Activated CD4-positive, alpha-beta T cell treated with anti-CD3 and anti-CD28 coated beads, Interleukin-2, amount 50 U/mL, for 1 hour (primary cell): ENCODE measurements at regions not wholly inside any gene's neighbourhood (a gene's known extent, or its start where the extent isn't known, plus 50 kb on each side); places are given as distances from the start of the nearest gene placed in this dataset.
"Not testable (repeated sequence)": the region's sequence is repeated elsewhere in the genome, so short reads cannot be mapped to it uniquely, and the experiment has no call there.

Source experiments
- DNase-seq: peaks from one replicate; pipeline ENCODE4 v3.0.0-alpha.2; 2020

DNA sequence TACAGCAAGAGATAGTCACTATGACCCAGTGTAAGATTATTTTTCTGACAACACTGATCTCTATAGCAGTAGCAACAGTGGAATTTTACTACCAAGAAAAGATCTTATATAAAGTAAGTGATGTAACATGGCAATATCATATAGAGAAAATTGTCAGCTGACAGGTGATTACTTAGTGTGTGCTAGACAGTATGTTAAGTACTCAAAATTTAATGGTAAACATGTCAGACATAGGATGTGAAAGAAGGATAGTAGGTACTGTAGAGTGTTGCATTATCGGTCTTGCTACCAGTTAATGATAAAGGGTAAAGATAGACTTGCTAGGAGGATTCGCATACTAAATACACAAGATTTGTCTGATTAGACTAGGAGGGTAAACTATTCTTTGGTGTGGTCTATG is 247.4 kb downstream of the CYLC2 start:
- DNase-seq: no peak

DNA sequence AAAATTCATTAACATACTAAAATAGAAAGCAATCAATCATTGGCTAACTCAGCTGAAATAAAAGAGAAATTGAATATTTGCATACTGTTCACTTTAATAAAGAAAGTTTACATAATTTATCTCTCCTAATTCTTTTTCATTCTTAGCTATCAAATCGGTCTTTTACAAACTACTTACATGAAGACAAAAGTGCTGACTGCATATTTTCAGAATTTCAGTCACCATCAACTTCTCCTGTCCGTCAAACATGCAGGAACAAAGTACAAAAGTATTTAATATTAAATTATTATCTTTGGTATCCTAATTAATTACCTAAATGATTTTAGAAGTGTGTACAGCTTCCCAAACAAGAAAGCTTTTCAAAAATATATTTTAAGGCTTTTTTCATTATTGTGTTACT is 248.4 kb downstream of the CYLC2 start:
- DNase-seq: no peak

DNA sequence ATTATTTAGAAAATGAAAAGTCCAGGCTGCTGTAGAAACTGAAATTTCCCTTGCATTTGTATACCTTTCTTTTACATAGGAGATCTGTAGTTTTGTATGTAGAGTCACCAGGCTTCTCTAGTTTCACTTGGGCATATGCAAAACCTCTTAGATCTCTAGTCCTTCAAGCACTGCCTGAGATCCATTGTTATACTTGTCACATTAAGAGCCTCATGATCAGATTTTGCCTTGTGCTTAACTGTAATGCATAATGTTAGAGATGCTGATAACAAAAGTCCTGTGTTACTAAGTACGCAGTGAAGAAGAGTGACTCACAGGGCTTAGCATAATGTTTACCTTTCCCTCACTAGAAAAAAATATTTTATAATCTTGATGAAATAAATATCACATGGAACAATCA is 250.2 kb downstream of the CYLC2 start:
- no peak for DNase-seq

DNA sequence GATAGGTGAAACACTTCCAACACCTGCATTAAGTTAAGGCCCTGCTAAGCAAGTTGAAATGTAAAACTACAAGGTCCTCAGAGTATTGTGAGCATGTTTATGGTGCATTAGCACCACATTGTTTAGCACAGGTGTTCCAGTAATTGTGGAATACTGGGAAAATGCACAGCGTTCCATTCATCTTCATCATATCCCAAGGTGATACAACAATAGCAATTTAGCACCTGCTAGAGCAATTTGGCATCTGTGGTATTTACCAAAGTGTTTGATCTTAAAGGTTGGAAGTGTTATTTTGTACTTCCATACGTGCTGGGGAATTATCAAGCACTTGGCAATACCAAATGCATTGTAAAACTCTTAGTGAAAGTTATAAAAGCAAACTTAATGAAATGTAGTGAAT is 266.8 kb downstream of the CYLC2 start:
- DNase-seq: no peak

DNA sequence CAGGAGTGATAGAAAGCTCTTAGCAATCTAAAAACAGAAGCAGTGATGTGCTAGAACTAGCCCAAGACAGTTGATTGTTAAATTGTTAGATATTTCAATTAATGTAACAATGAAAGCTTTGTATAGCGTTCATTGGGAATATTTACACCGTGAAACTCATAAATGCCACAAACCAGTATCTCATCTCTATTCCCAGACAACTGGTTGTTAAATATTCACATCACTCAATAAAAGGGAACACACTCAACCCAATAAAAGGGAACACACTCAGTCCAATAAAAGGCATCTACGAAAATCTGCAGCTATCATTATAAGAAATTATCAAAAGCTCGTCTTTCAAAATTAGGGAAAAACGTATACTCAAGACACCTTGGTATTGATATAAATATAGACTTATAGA is 270.9 kb downstream of the CYLC2 start:
- no peak for DNase-seq

DNA sequence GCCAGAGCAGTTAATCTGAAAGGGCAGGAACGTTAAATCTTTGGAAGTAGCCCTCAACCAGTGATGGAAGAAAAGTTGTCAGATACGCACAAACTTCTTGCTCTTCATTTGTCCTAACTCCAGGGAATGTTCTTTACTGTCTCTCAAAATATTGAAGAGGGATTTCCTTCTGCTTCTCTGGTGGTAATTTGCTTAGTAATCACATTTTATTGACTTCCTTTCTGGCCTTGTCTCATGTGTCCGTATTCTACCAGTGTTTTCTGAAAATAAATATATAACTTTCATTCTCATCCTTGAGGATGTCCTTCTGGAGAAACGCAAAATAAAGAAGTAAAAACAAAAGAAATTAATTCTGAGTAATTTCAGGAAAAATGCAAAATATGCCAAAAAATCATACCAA is 282.1 kb downstream of the CYLC2 start:
- no peak for DNase-seq

DNA sequence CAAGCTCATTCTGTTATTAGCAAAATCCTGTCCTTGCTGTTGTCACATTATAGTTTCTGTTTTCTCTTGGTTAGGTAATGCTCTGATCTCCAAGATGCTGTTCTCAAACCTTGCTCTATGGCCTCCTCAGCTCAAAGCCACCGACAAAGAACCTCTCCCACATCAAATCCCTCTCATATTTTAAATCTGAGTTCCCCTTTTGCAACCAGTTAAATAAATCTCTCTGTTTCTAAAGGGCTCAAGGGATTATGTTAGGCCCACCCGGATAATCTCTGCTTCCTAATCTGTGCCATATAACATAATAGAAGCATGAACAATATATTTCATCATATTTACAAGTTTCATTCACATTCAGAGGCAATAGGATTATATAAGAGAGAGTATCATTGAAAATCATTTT is 286.0 kb downstream of the CYLC2 start:
- no peak for DNase-seq

DNA sequence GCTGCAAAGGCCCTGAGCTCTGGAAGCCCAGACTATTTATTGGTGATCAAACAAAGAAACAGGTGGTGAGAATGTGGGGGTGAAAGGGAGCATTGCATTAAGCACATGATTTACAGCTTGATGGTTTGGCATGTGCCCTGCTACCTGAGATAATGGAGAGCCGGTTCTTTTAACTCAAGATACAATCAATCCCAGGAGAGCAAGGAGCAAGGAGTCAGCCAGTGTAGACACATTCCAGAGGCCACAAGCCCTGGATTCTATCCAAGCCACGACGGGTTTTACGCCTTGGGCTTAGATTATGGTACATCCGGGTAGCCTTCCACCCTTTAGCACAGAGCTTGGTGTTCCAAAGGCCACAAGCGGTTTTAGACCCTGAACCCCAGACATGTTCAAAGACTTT is 292.2 kb downstream of the CYLC2 start:
- DNase-seq: no peak

DNA sequence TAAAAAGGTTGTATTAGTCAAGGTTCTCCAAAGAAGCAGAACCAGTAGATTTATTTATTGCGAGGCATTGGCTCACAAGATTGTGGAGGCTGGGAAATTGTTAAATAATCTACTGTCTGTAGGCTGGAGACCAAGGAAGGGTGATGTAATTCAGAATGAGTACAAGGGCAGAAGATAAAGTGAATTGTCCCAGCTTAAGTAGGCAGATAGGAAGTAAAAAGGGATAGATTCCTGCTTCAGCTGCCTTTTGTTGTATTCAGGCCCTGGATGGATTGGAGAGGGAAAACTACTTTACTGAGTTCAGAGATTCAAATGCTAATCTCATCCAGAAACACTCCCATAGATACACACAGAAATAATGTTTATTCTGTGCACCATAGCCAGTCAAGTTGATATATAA is 301.1 kb downstream of the CYLC2 start:
- DNase-seq: no peak

DNA sequence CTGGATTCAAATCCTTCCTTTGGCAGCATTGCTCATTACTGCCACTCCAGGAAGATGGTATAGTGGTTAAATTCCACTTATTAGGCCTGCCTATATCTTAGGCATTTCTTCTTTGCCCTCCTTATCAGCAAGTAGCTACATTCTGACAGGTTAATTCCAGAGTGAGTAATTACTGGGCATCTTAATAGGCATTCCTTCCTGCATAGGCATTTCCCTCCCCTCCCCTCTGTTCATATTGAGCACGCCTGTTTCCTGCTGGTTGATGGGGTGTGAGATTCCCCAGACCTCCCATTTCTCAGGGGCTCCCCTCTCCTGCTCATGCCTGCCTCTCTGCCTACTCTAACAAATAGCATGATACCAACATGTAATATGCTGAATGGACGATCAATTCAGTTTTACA is 305.9 kb downstream of the CYLC2 start:
- DNase-seq: no peak

DNA sequence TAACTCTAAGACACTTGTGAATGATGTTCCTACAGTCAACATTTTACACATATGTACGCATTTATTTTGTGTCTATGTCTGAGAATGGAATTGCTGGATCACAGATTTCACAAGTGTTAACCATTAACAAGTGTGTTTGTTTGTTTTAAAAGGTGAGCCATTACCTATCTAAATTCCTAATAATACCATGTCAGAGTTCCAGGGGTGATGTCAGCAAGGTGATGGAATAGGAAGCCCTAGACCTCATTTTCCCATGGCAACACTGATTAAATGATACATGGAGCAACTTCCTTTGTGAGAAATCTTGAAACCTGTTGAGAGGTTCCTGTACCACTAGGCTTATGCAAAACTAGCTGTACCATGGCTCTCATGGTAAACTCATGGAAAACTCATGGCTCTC is 309.7 kb downstream of the CYLC2 start:
- DNase-seq: no peak

DNA sequence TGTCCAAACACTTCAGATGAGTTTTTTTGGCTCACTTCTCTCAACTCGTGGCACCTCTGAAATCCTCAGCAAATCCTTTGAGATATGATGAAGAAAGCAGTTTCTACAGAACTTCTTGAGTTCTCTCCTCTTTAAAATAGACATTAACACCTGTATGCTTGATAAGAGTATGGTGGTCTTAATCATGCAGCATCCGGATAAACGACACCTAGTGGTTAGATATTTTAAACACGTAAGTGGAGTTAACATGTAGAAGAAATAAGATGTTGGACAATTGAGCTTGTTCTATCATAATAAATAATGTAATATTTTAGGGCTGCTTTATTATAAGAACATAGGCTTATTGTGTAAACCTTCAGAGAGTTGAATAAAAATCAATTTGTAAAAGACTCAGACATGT is 324.8 kb downstream of the CYLC2 start:
- DNase-seq: no peak

DNA sequence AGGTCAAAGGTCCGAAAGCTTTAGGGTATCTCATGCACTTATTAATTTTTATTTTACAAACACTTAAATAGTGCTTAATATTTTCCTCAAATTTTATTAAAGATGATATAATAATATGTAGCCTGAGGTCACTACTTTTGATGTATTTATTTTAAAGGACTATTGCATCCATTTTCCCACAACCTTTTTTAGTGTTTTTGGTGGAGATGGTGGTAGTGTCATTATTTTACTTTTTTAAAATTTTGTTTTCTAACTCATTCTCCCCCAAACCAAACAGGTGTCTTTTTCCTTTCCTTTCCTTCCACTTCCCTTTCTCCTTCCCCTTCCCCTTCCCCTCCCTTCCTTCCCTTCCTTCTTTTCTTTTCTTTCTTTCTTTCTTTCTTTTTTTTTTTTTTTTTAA is 328.6 kb downstream of the CYLC2 start:
- DNase-seq: no peak

DNA sequence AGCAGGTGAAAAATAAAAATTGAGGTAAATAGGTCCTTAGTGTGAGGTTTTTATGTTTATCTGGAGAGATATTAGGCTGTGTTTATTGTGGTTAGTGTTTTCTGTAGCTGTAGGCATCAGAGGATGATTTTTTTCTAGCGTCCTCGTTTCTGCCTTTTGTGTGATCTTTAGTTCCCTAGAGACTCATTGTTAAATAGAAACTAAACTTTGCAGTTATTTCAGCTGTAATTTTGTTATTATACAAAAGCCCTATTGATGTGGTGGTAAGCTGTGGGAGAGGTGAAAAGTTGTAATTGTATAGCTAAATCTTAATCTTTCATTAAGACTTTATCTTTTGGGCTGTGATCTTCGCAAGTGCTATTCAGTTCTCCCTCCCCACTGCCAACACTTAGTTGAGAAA is 340.3 kb downstream of the CYLC2 start:
- DNase-seq: no peak

DNA sequence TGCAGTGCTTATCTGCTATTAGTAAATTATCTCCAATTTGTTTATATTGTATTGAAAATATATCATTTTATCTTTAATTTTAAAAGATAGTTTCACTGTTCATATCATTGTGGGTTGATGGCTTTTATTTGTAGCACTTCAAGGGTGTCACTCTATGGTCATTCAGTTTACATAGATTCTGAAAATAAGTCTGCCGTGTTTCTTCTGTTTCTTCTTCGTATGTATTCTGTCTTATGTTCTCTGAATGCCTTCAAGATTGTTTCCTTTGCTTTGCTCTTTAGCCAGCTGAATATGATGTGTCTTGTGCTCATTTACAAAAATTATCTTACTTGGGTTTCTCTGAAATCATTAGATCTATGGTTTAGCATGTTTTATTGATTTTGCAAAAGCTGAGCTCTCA is 359.9 kb downstream of the CYLC2 start:
- no peak for DNase-seq

DNA sequence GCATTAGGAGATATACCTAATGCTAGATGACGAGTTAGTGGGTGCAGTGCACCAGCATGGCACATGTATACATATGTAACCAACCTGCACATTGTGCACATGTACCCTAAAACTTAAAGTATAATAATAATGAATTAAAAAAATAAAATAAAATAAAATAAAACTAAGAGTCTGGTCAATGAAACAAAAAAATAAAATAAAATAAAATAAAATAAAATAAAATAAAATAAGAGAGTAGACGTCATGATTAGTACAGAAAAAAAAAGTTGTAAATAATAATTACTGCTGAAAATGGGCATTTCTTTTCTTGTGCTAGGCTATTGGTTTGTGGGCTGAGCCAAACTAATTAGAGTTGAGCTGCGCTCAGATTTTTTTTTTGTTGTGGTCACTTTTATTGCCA is 362.8 kb downstream of the CYLC2 start:
- DNase-seq: not testable (repeated sequence)

DNA sequence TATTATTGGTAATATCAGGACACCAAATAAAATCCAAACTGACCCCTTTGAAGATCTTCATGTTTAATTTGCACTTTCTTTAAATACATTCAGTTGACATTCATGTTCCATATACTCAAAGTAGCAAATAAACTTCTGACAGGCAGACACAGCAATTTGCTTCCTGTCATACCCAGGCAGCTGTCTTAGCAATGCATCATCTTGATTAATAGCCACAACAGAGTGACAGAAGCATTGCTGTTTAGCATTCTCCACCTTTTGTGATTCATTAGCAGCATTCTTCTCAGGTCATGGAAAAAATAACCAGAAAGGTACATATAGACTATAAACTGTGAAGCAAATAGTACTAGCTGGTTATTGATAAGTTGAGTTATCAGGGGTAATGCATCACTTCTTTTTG is 366.8 kb downstream of the CYLC2 start:
- DNase-seq: no peak

DNA sequence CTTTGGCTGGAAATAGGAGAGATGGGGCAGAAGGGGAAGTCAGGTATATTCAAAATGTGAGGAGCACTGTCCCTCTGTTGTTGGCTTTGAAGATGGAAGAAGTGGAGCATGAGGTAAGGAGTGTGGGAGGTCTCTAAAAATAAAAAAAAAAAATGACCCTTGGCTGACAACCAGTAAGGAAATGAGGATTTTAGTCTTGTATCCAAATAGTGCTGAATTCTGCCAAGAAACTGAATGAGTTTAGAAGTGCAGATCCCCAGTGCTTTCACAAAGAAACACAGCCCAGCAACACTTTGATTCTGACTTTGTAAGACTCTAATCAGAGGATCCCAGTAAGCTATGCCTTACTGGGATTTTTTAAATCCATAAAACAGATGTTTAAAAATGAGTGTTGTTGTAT is 367.9 kb downstream of the CYLC2 start:
- DNase-seq: no peak

DNA sequence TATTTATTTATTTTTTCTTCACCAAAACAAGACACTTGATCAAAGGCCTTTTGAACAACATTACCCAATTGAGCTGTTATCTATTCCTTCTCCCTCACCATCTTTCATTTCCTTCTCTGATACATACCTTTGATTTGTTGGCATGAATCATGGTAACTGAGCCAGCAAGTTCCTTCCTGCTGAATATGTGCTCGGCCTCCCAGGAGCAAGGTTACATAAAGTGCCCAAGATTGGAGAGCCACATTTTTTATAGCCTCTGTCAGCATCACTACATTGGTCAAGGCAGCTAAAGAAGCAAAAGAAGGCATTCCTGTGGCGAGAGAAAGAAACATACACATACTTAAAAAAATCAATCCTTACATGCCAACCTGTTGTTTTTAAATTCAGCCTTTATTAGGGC is 369.6 kb downstream of the CYLC2 start:
- no peak for DNase-seq

DNA sequence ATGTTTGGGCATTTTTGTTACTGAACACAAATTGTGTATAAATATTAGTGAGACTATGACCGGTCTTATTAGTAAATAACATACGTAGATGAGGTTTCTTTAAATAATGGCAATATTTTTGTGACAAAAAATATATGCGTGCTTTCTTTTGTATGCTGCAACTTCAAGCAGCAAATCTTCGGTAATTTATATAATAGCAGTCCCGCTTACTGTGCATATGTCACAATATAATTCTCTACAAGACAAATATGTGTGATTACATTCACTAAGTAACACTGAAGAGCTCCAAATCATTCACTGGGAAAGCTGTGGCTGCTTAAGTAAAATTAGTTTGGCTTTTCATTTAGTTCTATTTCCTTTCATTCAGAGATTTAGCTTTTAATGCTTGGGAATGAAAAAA is 376.0 kb downstream of the CYLC2 start:
- DNase-seq: no peak

DNA sequence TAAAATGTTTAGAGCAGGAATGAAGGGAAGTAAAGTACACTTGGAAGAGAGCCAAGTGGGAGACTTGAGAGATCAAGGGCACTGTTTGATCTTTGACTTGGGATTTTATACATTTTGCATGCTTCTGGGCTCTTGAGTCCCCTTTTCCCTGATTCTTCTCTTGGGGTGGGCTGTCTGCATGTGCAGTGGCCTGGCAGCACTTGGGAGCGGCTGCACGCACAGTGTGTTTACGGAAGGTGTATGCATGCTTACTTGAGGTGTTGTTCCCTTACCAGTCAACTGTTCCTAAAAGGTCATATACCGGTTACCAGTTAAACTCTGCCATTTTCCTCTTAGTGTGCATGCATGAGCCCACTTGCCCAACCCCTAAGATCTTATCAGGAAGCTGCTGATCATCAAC is 377.7 kb downstream of the CYLC2 start:
- DNase-seq: no peak

DNA sequence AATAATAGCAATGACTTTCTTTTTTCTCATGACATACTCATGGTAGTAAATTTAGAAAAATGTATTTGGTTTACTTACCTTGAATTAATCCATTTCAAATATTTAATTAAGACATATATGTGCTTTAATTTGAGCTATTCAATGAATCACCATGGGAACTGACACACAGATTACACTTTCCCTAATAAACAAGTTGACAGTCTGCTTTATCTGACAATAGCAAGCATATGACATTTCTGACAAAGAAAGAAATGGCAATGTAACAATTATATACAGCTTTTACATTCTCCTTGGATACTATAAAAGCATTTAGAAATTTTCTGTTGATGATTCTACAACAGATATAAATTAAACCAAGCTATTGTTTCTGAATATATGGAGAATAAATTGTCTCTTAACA is 382.5 kb downstream of the CYLC2 start:
- no peak for DNase-seq

DNA sequence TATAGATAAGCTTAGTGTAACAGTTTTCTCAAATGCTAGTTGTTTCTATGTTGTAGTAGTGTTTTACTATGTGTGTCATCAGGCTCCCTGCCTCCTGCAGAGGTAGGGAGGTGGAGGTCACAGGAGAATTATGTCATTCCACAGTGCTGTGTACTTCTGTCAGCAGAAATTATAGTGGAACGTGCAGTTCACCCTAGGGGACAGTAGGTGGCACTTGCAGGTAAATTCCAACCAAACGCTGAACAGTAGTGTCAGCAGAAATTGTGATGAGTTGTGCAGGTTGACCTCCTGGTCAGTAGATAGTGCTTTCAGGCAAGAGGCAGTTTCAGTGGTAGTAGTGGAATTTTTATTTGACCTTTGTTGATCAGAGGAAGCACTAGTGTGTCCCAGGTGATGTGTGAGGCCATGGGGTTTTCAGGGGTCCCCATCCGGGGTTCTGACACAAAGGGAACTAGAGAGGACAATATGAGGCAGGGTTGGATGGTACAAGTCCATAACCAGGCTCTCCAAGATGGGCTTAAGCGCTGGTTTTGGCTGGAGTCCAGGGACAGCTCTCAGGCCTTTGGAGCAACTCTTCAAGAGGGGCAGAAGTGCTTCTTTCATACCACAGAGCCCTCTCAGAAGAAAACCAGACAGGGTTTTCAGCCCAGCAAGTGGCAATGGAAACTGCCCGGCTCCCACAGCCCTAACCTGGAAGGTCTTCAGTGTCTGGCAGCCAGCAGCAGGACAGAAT is 402.9 kb downstream of the CYLC2 start:
- peak; percentile 7 for DNase-seq

DNA sequence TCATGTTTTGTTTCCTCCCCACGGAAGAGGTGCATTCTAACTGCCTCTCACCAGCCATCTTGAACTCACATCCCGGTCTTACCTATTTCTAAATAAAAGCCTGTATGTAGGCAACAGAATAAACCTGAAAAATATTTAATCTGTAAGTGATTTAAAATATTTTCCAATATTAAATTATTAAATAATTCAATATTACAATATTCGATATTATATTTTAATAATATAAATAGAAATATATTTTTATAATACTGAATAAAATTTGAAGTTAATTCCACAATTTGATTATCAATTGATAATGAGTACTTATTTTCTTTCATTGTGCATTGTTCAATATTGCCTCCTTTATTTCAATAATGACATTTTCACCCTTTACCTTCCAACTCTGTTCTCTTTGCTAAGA is 404.4 kb downstream of the CYLC2 start:
- DNase-seq: no peak

DNA sequence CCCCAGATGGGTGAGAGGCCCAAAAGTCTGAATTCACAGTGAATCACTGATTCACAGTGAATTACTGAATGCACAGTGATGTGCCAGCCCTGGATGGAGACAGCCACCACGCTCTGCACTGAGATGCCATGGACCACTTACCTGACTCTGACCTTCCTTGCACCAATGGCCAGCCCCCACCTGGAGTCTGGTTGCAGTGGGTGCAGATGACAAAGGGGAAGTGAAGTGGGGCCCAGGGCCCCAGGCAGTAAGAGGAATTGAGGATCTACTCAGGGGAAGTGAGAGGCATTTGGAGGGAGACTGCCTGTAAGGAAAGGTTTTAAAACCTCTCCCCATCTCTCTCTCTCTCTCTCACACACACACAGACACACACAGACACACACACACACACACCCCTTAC is 412.1 kb downstream of the CYLC2 start:
- DNase-seq: no peak

DNA sequence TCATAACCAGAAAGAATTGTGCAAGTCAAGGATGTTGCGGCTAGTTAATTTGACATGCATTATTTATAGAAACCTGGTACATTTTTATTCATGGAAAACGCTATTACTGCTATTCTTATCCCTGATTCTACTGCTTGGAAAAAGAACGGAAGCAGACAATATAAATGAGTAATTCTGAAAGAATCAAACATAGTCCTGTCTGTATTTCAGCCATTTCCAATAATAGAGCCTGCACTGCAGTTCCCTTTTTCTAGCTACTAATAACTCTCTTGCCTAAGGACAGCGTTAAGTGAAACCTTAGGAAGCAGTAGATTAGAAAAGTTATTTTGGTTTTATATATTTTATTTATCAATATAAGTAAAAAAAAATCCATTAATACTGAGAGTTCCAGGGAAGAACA is 414.9 kb downstream of the CYLC2 start:
- no peak for DNase-seq
